ENCODE measurements at regions not wholly inside any gene's neighbourhood (a gene's known extent, or its start where the extent isn't known, plus 50 kb on each side); places are given as distances from the start of the nearest gene placed in this dataset.

GRCh38 chr3:44058868-44059203 is 182.8 kb upstream of the TOPAZ1 start:
- DNase-seq = no peak

- DNase-seq = no peak
These were observed 181.5 kb upstream of the TOPAZ1 start for GRCh38 chr3:44060164-44060563.

- DNase-seq = no peak
These were observed 180.4 kb upstream of the TOPAZ1 start for GRCh38 chr3:44061268-44061667.

- no peak for DNase-seq
These were observed 179.7 kb upstream of the TOPAZ1 start for GRCh38 chr3:44061961-44062360.

GRCh38 chr3:44065311-44066094 is 176.2 kb upstream of the TOPAZ1 start:
- DNase-seq = no peak

GRCh38 chr3:44066806-44067205 is 174.9 kb upstream of the TOPAZ1 start:
- no peak for DNase-seq

GRCh38 chr3:44067431-44067830 is 174.3 kb upstream of the TOPAZ1 start:
- no peak for DNase-seq

- DNase-seq = no peak
These were observed 172.9 kb upstream of the TOPAZ1 start for GRCh38 chr3:44068753-44069152.

- no peak for DNase-seq
These were observed 172.4 kb upstream of the TOPAZ1 start for GRCh38 chr3:44069276-44069675.

GRCh38 chr3:44070841-44071546 is 170.7 kb upstream of the TOPAZ1 start:
- no peak for DNase-seq

- DNase-seq = no peak
These were observed 168.8 kb upstream of the TOPAZ1 start for GRCh38 chr3:44072601-44073540.

- no peak for DNase-seq
These were observed 167.5 kb upstream of the TOPAZ1 start for GRCh38 chr3:44074181-44074580.

GRCh38 chr3:44076221-44076829 is 165.4 kb upstream of the TOPAZ1 start:
- DNase-seq = no peak

GRCh38 chr3:44077267-44077666 is 164.4 kb upstream of the TOPAZ1 start:
- no peak for DNase-seq

GRCh38 chr3:44078863-44079262 is 162.8 kb upstream of the TOPAZ1 start:
- DNase-seq = no peak

GRCh38 chr3:44079916-44080315 is 161.8 kb upstream of the TOPAZ1 start:
- DNase-seq = no peak

- no peak for DNase-seq
These were observed 161.1 kb upstream of the TOPAZ1 start for GRCh38 chr3:44080474-44081072.

GRCh38 chr3:44090036-44090435 is 151.7 kb upstream of the TOPAZ1 start:
- DNase-seq = no peak

GRCh38 chr3:44092497-44092896 is 149.2 kb upstream of the TOPAZ1 start:
- no peak for DNase-seq

GRCh38 chr3:44093531-44093930 is 148.2 kb upstream of the TOPAZ1 start:
- DNase-seq = no peak

- DNase-seq = no peak
These were observed 142.8 kb upstream of the TOPAZ1 start for GRCh38 chr3:44098656-44099415.
